ENCODE measurements at regions not wholly inside any gene's neighbourhood (a gene's known extent, or its start where the extent isn't known, plus 50 kb on each side); places are given as distances from the start of the nearest gene placed in this dataset.

- no peak overlapping the region for H3K4me3 ChIP-seq
- H3K27me3 ChIP-seq: no peaks in the 10 kb centered on the region
- H3K4me1 ChIP-seq: no peaks in the 10 kb centered on the region
- no peak overlapping the region for H3K27ac ChIP-seq
- H3K36me3 ChIP-seq: no peaks in the 10 kb centered on the region
- H3K9me3 ChIP-seq: no peaks in the 10 kb centered on the region
- DNase-seq: no peak
- WGBS, 2 donors: 81 to 86% methylated on average over 1 of the region's 1 CpG
- TF ChIP-seq CTCF (IDR thresholded peaks at IDR 0.05) (no peak), EP300 (IDR thresholded peaks at IDR 0.05) (no peak), POLR2AphosphoS5 (IDR thresholded peaks at IDR 0.05) (no peak), POLR2A (IDR thresholded peaks at IDR 0.05) (no peak)
- ATAC-seq (ENCODE audit: low FRiP score in 2 of 2): no peak
These were observed 315.5 kb downstream of the IRX1 start for GRCh38 chr5:3911111-3911510.

- TF ChIP-seq POLR2A (IDR thresholded peaks at IDR 0.05): no peak
- no peak for TF ChIP-seq CTCF (IDR thresholded peaks at IDR 0.05)
- no peak for TF ChIP-seq EP300 (IDR thresholded peaks at IDR 0.05)
- no peak for TF ChIP-seq POLR2AphosphoS5 (IDR thresholded peaks at IDR 0.05)
- ATAC-seq (ENCODE audit: low FRiP score in 2 of 2) (no peak), DNase-seq (no peak)
- no peak overlapping the region for H3K27ac ChIP-seq
- H3K27me3 ChIP-seq: no peaks in the 10 kb centered on the region
- H3K36me3 ChIP-seq: no peaks in the 10 kb centered on the region
- 63 to 65% methylated on average over 4 of the region's 4 CpGs for WGBS, 2 donors
- H3K4me3 ChIP-seq: no peak overlapping the region
- H3K9me3 ChIP-seq: no peaks in the 10 kb centered on the region
- H3K4me1 ChIP-seq: no peaks in the 10 kb centered on the region
These were observed 316.1 kb downstream of the IRX1 start for GRCh38 chr5:3911773-3912172.

- no peak overlapping the region for H3K27ac ChIP-seq
- DNase-seq: no peak
- 92 to 93% methylated on average over 7 of the region's 7 CpGs for WGBS, 2 donors
- H3K4me3 ChIP-seq: no peak overlapping the region
- ATAC-seq (ENCODE audit: low FRiP score in 2 of 2): no peak
- H3K36me3 ChIP-seq: no peaks in the 10 kb centered on the region
- H3K4me1 ChIP-seq: no peaks in the 10 kb centered on the region
- no peak for TF ChIP-seq POLR2AphosphoS5 (IDR thresholded peaks at IDR 0.05)
- no peak for TF ChIP-seq POLR2A (IDR thresholded peaks at IDR 0.05)
- no peak for TF ChIP-seq CTCF (IDR thresholded peaks at IDR 0.05)
- TF ChIP-seq EP300 (IDR thresholded peaks at IDR 0.05): no peak
- no peaks in the 10 kb centered on the region for H3K9me3 ChIP-seq
- H3K27me3 ChIP-seq: no peaks in the 10 kb centered on the region
These were observed 317.2 kb downstream of the IRX1 start for GRCh38 chr5:3912790-3913189.

- Histone ChIP-seq H3K27ac (no peak overlapping the region), H3K27me3 (no peaks in the 10 kb centered on the region), H3K9me3 (no peaks in the 10 kb centered on the region), H3K4me3 (no peak overlapping the region), H3K4me1 (no peaks in the 10 kb centered on the region), H3K36me3 (no peaks in the 10 kb centered on the region)
- WGBS, 2 donors: 82 to 87% methylated on average over 3 of the region's 3 CpGs
- DNase-seq (no peak), ATAC-seq (ENCODE audit: low FRiP score in 2 of 2) (no peak)
- TF ChIP-seq EP300 (IDR thresholded peaks at IDR 0.05): no peak
- TF ChIP-seq POLR2A (IDR thresholded peaks at IDR 0.05): no peak
- TF ChIP-seq POLR2AphosphoS5 (IDR thresholded peaks at IDR 0.05): no peak
- no peak for TF ChIP-seq CTCF (IDR thresholded peaks at IDR 0.05)
These were observed 317.6 kb downstream of the IRX1 start for GRCh38 chr5:3913279-3913678.

- 71 to 92% methylated on average over 5 to 7 of the region's 7 CpGs for WGBS, 2 donors
These were observed 329.4 kb downstream of the IRX1 start for GRCh38 chr5:3925022-3925421.

More at GRCh38 chr5:3925022-3925421, 329.4 kb downstream of the IRX1 start:
- H3K4me3 ChIP-seq: no peak overlapping the region
- H3K27ac ChIP-seq: no peak overlapping the region
- ATAC-seq (ENCODE audit: low FRiP score in 2 of 2) (no peak), DNase-seq (no peak)
- H3K4me1 ChIP-seq: no peaks in the 10 kb centered on the region
- H3K27me3 ChIP-seq: no peaks in the 10 kb centered on the region
- TF ChIP-seq POLR2A (IDR thresholded peaks at IDR 0.05): no peak
- TF ChIP-seq CTCF (IDR thresholded peaks at IDR 0.05): no peak
- TF ChIP-seq POLR2AphosphoS5 (IDR thresholded peaks at IDR 0.05): no peak
- TF ChIP-seq EP300 (IDR thresholded peaks at IDR 0.05): no peak
- H3K36me3 ChIP-seq: no peaks in the 10 kb centered on the region
- no peaks in the 10 kb centered on the region for H3K9me3 ChIP-seq
